ENCODE measurements at regions not wholly inside any gene's neighbourhood (a gene's known extent, or its start where the extent isn't known, plus 50 kb on each side); places are given as distances from the start of the nearest gene placed in this dataset.
A peak's percentile ranks its signal among the peaks of the same experiment; 100 is the strongest.

DNA sequence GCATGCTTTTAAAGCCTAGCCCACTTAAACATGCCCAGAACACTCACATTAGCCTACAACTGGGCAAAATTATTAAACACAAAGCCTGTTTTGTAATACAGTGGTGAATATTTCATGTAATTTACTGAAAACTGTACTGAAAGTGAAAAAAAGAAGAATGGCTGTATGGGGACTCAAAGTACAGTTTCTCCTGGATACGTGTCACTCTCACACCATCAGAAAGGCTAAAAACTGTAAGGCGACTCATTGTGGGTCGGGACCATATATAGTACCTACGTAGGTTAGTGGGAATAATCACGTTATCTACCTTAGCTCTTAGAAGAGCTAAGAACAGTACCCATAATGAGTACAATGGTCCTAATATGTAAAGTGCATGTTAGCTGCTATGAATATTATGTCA, 80.2 kb upstream of the SPATA12 start:
- H3K4me3 ChIP-seq (ENCODE audit: low read depth, low read length), result no peak overlapping the region
- TF ChIP-seq, protein P1, sequence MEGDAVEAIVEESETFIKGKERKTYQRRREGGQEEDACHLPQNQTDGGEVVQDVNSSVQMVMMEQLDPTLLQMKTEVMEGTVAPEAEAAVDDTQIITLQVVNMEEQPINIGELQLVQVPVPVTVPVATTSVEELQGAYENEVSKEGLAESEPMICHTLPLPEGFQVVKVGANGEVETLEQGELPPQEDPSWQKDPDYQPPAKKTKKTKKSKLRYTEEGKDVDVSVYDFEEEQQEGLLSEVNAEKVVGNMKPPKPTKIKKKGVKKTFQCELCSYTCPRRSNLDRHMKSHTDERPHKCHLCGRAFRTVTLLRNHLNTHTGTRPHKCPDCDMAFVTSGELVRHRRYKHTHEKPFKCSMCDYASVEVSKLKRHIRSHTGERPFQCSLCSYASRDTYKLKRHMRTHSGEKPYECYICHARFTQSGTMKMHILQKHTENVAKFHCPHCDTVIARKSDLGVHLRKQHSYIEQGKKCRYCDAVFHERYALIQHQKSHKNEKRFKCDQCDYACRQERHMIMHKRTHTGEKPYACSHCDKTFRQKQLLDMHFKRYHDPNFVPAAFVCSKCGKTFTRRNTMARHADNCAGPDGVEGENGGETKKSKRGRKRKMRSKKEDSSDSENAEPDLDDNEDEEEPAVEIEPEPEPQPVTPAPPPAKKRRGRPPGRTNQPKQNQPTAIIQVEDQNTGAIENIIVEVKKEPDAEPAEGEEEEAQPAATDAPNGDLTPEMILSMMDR (IDR thresholded peaks at IDR 0.05; ENCODE audit: insufficient read depth, low read depth, low read length), result no peak
- DNase-seq (ENCODE audit: low read depth), result no peak

DNA sequence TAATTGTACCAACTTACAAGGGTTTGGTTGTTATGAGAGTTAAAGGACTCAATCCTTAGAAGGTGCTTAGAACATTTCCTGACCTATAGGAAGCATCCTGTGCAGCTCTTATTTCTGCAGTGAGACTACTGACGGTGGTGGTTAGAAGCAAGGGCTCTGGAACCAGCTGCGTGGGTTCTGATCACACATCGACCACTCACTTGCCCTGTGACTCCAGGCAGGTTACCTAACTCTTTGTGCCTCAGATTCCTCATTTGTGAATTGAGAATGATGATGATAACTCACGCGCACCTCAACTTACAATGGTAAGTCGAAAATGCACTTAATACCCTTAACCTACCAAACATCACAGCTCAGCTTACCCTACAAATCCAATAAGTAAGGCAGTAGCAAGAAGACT, 80.7 kb upstream of the SPATA12 start:
- TF ChIP-seq, protein P1 (IDR thresholded peaks at IDR 0.05; ENCODE audit: insufficient read depth, low read depth, low read length), result no peak
- no peak for DNase-seq (ENCODE audit: low read depth)
- no peak overlapping the region for H3K4me3 ChIP-seq (ENCODE audit: low read depth, low read length)

DNA sequence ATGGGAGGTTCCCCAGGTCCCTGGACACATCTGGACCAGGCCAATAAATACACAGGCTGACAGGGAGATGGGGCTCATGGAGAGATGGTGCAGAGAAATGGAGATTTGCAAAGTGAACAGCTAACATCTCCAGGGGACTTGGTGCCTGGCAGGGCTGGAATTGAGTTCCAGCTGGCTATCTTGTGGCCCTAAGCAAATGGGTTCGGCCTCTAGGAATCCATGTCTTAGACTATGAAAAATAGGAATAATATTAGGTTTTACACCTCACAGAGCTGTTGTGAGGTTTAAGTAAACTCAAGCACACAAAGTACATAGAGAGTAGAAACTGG, 82.9 kb upstream of the SPATA12 start:
- no peak for DNase-seq (ENCODE audit: low read depth)
- TF ChIP-seq, protein P1 (IDR thresholded peaks at IDR 0.05; ENCODE audit: insufficient read depth, low read depth, low read length), result no peak
- H3K4me3 ChIP-seq (ENCODE audit: low read depth, low read length), result no peak overlapping the region

DNA sequence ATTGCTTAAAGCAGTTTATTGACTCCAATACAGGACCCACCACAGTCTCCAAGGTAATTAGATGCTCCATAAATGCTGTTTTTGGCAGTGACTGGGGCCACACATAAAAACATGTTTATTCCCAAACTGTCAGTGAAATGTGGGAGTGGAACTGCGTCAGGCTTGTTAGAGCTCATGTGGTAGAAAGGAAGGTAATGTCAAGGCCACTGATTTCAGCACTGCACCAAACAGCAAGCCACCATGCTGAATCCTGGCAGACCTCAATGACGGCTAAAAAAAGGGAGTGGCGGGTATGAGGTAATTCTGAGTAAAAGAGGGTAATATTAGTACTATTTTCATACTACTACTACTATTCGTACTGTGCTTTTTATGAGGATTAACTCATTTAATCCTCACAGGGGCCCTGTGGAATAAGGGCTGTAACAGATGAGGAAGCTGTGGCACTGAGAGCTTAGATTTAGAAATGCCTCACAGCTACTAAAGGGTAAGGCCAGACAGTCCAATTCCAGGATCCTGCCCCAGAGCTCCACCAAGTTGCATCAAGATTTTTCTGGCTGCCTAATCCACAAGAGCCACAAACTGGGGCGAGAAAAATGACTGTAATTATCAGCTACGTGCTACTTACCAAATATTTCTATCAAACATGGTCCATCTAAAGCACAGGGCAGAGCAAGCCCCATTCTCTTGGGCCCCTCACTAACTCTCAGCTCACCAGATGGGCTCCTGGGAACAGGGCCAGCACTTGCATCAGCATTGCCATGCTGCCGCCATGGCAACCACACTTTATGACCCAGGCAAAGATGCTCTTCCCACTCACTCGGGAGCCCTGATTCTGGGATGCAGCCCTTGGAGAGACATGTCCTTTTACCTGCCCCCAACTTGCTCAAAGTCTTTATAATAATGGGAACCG, 83.6 kb upstream of the SPATA12 start:
- peak; percentile 87 for DNase-seq (ENCODE audit: low read depth)
- TF ChIP-seq, protein P1 (IDR thresholded peaks at IDR 0.05; ENCODE audit: insufficient read depth, low read depth, low read length), result no peak
- H3K4me3 ChIP-seq (ENCODE audit: low read depth, low read length), result no peak overlapping the region

DNA sequence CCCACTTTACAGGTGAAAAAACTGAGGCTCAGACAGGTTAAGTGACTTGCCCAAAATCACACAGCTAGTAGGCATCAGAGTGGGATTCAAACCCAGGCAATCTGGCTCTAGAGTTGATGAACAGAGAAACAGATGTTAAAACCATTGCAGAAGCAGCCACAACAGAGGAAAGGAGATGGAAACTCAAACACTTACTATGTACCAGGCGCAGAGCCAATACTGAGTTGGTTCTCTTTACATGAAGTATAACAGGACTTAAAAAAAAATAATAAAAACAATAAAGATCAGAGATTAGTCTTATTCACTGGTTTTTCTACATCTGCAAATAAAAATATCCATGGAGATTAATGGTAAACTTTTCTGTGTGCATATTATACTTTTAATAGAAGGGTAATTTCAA, 84.9 kb upstream of the SPATA12 start:
- H3K4me3 ChIP-seq (ENCODE audit: low read depth, low read length), result no peak overlapping the region
- peak; percentile 44 for DNase-seq (ENCODE audit: low read depth)
- TF ChIP-seq, protein P1 (IDR thresholded peaks at IDR 0.05; ENCODE audit: insufficient read depth, low read depth, low read length), result no peak

DNA sequence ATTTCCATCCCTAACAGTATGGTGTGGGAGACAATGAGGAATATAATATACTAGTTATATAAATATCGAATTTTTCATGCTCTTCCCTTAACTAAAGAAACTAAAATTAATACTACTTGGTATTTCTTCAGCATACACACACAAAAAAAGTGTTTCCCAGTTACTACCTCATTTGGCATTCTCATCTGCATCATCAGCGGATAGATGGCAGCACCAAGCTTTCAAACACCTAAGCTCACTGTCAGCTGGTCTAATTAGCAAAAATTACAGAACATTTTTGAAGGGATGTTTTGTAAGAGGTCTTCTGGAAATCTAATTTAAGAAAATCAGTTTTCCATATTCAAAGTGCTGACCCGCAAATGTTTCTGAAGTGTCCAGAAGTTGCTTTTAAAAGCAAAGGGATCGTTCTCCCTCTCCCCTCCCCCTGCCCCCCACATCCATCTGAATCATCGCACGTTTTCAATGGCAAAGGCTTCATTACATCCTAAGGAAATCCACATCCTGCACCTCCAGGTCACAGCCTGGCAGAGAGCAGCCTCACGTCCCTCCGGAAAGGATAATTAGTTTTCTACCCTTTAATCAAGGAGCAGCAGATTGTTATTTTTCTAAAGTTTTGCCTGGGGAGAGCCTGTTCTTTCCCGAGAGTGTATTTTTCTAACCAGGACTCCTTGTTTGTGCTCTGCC, 86.1 kb upstream of the SPATA12 start:
- DNase-seq (ENCODE audit: low read depth), result no peak
- H3K4me3 ChIP-seq (ENCODE audit: low read depth, low read length), result no peak overlapping the region
- TF ChIP-seq, protein P1 (IDR thresholded peaks at IDR 0.05; ENCODE audit: insufficient read depth, low read depth, low read length), result no peak
